ENCODE measurements at regions not wholly inside any gene's neighbourhood (a gene's known extent, or its start where the extent isn't known, plus 50 kb on each side); places are given as distances from the start of the nearest gene placed in this dataset.

DNA sequence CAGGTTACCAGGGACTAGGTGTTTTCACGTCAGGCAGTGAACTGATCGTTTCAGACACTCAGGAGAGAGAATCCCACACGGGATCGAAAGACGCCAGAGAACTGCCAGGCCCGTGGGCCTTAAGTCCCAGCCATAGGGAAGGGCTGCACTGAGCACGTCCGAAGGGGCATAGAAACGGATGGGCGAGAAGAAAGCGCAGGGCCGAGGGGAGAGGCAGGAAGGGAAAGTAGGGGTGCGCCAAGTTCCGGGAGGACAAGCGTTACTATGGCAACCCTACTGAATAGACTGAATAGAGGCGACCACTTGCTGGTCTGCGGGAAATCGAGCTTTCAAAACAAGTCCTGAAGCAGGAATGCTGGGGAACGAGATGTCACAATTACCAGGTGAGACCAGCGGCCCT is 421.3 kb upstream of the NUPR2 start:
- 32% methylated on average over 20 of the region's 20 CpGs for WGBS (ENCODE audit: insufficient coverage)
- no peaks in the 10 kb centered on the region for H3K27me3 ChIP-seq (ENCODE audit: control insufficient read depth, insufficient read depth, low read length)
- no peak for DNase-seq (ENCODE audit: low read depth in 4 of 6, low spot score in 6 of 6)
- peaks cover 20% of the 10 kb centered on the region for H3K9me3 ChIP-seq (ENCODE audit: control insufficient read depth, insufficient read depth, low read length)
- no peaks in the 10 kb centered on the region for H3K4me1 ChIP-seq (ENCODE audit: control insufficient read depth, insufficient read depth, low read length)
- H3K27ac ChIP-seq (ENCODE audit: low read depth, low read length): no peak overlapping the region
- no peaks in the 10 kb centered on the region for H3K36me3 ChIP-seq (ENCODE audit: control insufficient read depth, insufficient read depth, low read length)
- no peak overlapping the region for H3K4me3 ChIP-seq (ENCODE audit: low read depth, low read length)

DNA sequence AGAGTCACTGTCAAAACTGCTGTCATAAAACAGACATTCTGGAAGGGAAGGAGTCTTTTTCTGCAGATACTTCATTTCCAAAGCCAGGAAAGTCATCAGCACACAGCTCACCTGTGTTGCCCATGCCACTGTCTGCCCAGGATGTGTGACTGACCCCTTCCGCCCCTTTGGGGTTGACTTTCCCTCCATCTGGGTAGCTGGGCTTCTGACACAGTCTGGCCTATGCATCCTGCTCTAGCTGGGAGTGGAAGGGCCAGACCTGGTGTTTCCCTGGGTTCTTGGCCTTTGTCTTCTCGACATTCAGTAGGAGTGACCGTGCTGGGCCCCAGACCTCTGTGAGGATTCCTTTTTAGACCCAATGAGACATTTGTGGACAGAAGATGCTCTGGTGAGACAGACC is 378.9 kb upstream of the NUPR2 start:
- no peak overlapping the region for H3K4me3 ChIP-seq (ENCODE audit: low read depth, low read length)
- no peaks in the 10 kb centered on the region for H3K4me1 ChIP-seq (ENCODE audit: control insufficient read depth, insufficient read depth, low read length)
- DNase-seq (ENCODE audit: low read depth in 4 of 6, low spot score in 6 of 6): no peak
- no peaks in the 10 kb centered on the region for H3K27me3 ChIP-seq (ENCODE audit: control insufficient read depth, insufficient read depth, low read length)
- no peak overlapping the region for H3K27ac ChIP-seq (ENCODE audit: low read depth, low read length)
- WGBS (ENCODE audit: insufficient coverage): 74% methylated on average over 3 of the region's 3 CpGs
- peaks cover 26% of the 10 kb centered on the region for H3K9me3 ChIP-seq (ENCODE audit: control insufficient read depth, insufficient read depth, low read length)
- H3K36me3 ChIP-seq (ENCODE audit: control insufficient read depth, insufficient read depth, low read length): no peaks in the 10 kb centered on the region

DNA sequence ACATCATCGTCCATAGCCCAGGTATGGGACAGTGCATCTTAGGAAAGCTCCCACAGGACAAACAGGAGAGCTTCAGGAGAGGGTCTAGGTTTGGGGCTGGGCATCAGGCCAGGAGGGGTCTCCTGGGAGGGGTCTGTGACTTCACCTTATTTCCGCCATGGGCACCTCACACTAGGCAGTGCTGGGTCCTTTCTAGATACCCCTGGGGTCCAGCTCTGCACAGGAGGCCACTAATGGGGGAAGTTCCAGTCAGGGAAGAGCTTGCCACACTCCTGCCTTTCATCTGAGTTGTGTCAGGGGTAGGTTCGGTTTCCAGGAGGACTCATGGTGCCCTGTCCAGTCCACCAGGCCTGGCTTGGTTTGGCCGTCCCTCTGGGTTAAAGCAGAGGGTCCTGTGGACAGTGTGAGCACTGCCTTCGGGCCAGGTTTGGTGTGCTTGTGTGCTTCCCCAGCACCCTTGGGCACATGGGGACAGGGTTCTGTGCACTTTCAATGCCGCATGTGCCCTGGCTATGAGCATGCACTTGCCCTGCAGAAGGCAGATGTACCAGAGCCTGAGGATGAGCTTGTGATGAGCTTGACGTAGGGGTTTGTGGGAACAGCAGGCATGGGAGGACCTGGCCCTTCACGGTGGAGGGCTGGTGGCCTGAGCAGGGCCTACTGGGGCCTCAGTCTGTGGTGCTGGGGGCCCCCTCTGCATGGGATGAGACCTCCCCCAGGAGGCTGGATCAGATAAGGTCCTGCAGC is 377.7 kb upstream of the NUPR2 start:
- no peak overlapping the region for H3K27ac ChIP-seq (ENCODE audit: low read depth, low read length)
- no peaks in the 10 kb centered on the region for H3K27me3 ChIP-seq (ENCODE audit: control insufficient read depth, insufficient read depth, low read length)
- H3K9me3 ChIP-seq (ENCODE audit: control insufficient read depth, insufficient read depth, low read length): peaks cover 22% of the 10 kb centered on the region
- no peak overlapping the region for H3K4me3 ChIP-seq (ENCODE audit: low read depth, low read length)
- WGBS (ENCODE audit: insufficient coverage): 59% methylated on average over 6 of the region's 8 CpGs
- H3K4me1 ChIP-seq (ENCODE audit: control insufficient read depth, insufficient read depth, low read length): no peaks in the 10 kb centered on the region
- H3K36me3 ChIP-seq (ENCODE audit: control insufficient read depth, insufficient read depth, low read length): no peaks in the 10 kb centered on the region
- no peak for DNase-seq (ENCODE audit: low read depth in 4 of 6, low spot score in 6 of 6)

DNA sequence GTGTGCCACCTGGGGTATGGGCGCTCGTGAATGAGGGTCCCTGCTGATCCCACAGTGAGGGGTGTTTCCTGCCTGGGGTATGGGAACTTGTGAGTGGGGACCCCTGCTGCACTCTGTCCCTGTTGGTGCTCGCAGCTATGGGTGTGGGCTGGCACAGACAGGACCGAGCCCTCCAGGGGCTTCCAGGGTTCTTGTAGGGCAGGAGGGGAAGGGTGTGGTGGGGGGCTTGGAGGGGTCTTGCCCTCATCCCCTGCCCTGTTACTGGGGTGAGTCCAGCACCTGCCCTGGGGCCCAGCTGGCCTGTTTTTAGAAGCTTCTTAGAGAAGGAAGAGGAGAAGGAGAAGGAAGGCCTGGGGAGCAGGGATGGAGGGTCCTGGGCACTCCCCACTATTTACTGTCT is 377.0 kb upstream of the NUPR2 start:
- Histone ChIP-seq H3K27me3 (ENCODE audit: control insufficient read depth, insufficient read depth, low read length) (no peaks in the 10 kb centered on the region), H3K4me1 (ENCODE audit: control insufficient read depth, insufficient read depth, low read length) (no peaks in the 10 kb centered on the region), H3K36me3 (ENCODE audit: control insufficient read depth, insufficient read depth, low read length) (no peaks in the 10 kb centered on the region), H3K9me3 (ENCODE audit: control insufficient read depth, insufficient read depth, low read length) (peaks cover 22% of the 10 kb centered on the region), H3K4me3 (ENCODE audit: low read depth, low read length) (no peak overlapping the region), H3K27ac (ENCODE audit: low read depth, low read length) (no peak overlapping the region)
- no peak for DNase-seq (ENCODE audit: low read depth in 4 of 6, low spot score in 6 of 6)
- 76% methylated on average over 4 of the region's 4 CpGs for WGBS (ENCODE audit: insufficient coverage)

DNA sequence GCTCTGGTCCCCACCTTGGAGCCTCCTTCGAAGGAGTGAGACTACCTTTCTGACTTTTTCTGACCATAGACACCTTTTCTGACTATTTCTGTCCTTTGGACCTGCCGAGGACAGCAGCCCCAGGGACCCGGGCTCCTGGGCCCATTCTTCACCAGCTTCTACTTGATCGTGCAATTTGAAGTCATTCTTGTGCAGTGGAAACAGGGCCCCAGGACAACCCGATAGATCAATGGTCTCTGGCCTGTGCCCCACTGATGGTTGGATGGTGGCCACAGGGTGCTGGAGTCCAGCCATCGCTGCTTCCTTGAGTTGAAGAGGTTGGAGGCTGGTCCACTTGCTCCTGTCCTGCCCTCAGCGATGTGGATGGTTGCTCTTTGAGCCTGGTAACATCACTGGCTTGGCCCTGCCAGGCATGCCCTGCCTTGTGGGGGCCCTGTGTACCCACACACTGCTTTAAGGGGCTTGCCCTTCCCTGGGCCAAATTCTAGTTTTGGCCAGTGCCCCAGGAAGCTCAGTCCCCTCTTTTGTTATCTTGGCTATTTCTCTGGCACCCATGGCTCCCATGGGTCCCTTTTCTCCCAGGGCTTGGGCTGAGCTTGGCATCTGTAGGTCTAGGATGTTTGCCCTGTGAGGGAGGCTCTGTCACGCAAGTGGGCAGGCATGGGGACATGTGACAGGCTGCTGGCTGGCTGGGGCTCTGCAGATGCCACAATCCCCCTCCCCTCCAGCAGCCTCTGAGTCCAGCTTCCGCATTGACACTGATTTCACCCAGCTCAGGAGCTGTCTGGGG is 375.6 kb upstream of the NUPR2 start:
- no peak for DNase-seq (ENCODE audit: low read depth in 4 of 6, low spot score in 6 of 6)
- H3K27me3 ChIP-seq (ENCODE audit: control insufficient read depth, insufficient read depth, low read length): no peaks in the 10 kb centered on the region
- H3K9me3 ChIP-seq (ENCODE audit: control insufficient read depth, insufficient read depth, low read length): peaks cover 16% of the 10 kb centered on the region
- 67% methylated on average over 8 of the region's 9 CpGs for WGBS (ENCODE audit: insufficient coverage)
- no peak overlapping the region for H3K4me3 ChIP-seq (ENCODE audit: low read depth, low read length)
- no peaks in the 10 kb centered on the region for H3K36me3 ChIP-seq (ENCODE audit: control insufficient read depth, insufficient read depth, low read length)
- H3K4me1 ChIP-seq (ENCODE audit: control insufficient read depth, insufficient read depth, low read length): no peaks in the 10 kb centered on the region
- H3K27ac ChIP-seq (ENCODE audit: low read depth, low read length): no peak overlapping the region

DNA sequence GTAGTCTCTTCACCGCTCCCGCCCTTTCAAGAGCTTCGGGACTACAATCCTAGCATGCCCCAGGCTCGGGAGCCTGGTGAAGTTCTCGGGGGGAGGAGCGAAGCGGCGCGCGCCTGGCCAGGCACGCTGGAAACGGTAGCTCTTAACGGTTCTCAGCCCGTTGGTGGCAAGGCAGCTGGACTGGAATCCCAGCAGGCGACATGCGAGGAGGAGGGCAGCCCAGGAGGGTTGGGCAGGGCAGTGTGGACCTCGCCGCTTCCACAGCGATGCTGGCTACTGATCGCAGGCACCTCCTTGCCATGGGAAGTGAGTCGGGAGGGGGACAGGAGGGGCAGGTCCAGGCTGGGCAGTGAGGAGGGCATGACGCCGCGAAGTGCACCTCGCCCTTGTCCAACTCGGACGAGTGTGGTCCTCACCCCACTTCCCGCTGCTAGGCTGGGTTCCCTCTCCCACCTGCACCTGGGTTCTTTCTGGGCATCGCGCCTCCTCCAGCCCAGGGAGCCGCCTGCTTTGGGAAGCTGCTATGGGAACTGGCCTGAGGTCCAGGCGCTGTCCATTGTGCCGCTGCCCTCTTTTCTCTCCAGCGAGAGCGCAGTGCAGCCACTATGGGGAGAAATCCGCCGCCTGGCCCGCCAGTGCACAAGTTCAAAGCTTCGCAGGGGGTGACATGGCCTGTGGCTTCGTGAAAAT is 367.8 kb upstream of the NUPR2 start:
- 54% methylated on average over 40 of the region's 40 CpGs for WGBS (ENCODE audit: insufficient coverage)
- no peak for DNase-seq (ENCODE audit: low read depth in 4 of 6, low spot score in 6 of 6)
- H3K27me3 ChIP-seq (ENCODE audit: control insufficient read depth, insufficient read depth, low read length): no peaks in the 10 kb centered on the region
- no peak overlapping the region for H3K27ac ChIP-seq (ENCODE audit: low read depth, low read length)
- H3K36me3 ChIP-seq (ENCODE audit: control insufficient read depth, insufficient read depth, low read length): no peaks in the 10 kb centered on the region
- peaks cover 17% of the 10 kb centered on the region for H3K9me3 ChIP-seq (ENCODE audit: control insufficient read depth, insufficient read depth, low read length)
- no peak overlapping the region for H3K4me3 ChIP-seq (ENCODE audit: low read depth, low read length)
- no peaks in the 10 kb centered on the region for H3K4me1 ChIP-seq (ENCODE audit: control insufficient read depth, insufficient read depth, low read length)

DNA sequence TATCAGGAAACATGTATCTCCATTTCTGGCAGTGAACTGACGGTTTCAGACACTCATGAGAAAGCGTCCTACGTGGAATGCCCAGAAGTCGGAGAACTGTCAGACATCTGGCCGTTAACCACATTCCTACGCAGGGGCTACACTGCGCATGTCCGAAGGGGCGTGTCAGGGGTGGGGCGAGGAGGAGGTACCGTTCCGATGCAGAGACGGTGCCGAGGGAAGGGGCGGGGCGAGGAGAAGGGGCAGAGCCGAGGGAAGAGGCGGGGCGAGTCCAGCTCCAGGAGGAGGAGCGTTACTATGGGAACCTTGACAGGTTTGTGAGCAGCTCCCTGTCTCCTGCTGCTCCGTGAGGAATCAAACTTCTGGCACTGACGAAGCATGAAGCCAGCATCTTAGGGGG is 366.9 kb upstream of the NUPR2 start:
- Histone ChIP-seq H3K9me3 (ENCODE audit: control insufficient read depth, insufficient read depth, low read length) (peaks cover 21% of the 10 kb centered on the region), H3K27me3 (ENCODE audit: control insufficient read depth, insufficient read depth, low read length) (no peaks in the 10 kb centered on the region), H3K4me3 (ENCODE audit: low read depth, low read length) (no peak overlapping the region), H3K36me3 (ENCODE audit: control insufficient read depth, insufficient read depth, low read length) (no peaks in the 10 kb centered on the region), H3K4me1 (ENCODE audit: control insufficient read depth, insufficient read depth, low read length) (no peaks in the 10 kb centered on the region), H3K27ac (ENCODE audit: low read depth, low read length) (no peak overlapping the region)
- WGBS (ENCODE audit: insufficient coverage): 49% methylated on average over 22 of the region's 22 CpGs
- no peak for DNase-seq (ENCODE audit: low read depth in 4 of 6, low spot score in 6 of 6)

DNA sequence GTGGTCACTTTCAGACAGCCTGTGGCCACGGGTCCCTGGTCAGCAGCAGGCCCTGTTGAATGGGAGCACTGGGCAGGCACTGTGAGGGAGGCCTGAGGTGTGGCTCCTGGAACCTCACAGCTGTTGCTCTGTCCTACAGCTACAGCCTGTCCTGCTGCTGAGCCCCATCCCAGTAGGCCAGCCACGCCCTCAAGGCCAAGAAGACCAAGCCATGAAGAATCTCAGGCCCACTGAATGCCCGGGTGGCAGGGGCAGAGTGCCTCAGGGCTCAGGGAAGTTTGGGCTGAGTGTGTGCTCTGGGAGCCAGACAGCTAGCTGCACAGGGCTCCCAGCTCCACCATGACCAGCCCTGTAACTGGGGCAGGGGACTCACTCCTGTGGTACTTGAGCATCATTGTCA is 363.5 kb upstream of the NUPR2 start:
- no peak overlapping the region for H3K4me3 ChIP-seq (ENCODE audit: low read depth, low read length)
- H3K9me3 ChIP-seq (ENCODE audit: control insufficient read depth, insufficient read depth, low read length): peaks cover 22% of the 10 kb centered on the region
- no peaks in the 10 kb centered on the region for H3K4me1 ChIP-seq (ENCODE audit: control insufficient read depth, insufficient read depth, low read length)
- WGBS (ENCODE audit: insufficient coverage): 59% methylated on average over 3 of the region's 3 CpGs
- no peak overlapping the region for H3K27ac ChIP-seq (ENCODE audit: low read depth, low read length)
- H3K27me3 ChIP-seq (ENCODE audit: control insufficient read depth, insufficient read depth, low read length): no peaks in the 10 kb centered on the region
- no peaks in the 10 kb centered on the region for H3K36me3 ChIP-seq (ENCODE audit: control insufficient read depth, insufficient read depth, low read length)
- DNase-seq (ENCODE audit: low read depth in 4 of 6, low spot score in 6 of 6): no peak

DNA sequence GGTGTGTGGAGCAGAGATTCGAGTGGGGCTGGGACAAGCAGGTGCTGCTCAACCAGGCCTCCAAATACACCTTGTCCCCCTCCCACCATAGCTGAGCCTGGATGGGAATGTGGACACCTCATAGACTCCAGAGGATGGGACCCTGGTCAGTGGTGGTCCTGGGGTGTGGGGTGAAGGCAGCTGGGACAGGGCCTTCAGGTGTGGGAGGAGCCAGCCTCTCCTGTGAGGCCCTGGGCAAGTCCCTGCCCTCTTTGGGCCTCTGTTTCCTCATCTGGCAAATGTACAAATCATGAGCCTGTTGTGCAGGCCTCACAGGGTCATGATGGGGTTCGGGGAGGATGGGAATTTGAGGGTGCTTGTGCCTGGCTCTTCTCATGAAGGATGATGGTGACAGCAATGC is 362.9 kb upstream of the NUPR2 start:
- Histone ChIP-seq H3K27me3 (ENCODE audit: control insufficient read depth, insufficient read depth, low read length) (no peaks in the 10 kb centered on the region), H3K4me3 (ENCODE audit: low read depth, low read length) (no peak overlapping the region), H3K27ac (ENCODE audit: low read depth, low read length) (no peak overlapping the region), H3K36me3 (ENCODE audit: control insufficient read depth, insufficient read depth, low read length) (no peaks in the 10 kb centered on the region), H3K9me3 (ENCODE audit: control insufficient read depth, insufficient read depth, low read length) (peaks cover 21% of the 10 kb centered on the region), H3K4me1 (ENCODE audit: control insufficient read depth, insufficient read depth, low read length) (no peaks in the 10 kb centered on the region)
- WGBS (ENCODE audit: insufficient coverage): 63% methylated on average over 1 of the region's 2 CpGs
- DNase-seq (ENCODE audit: low read depth in 4 of 6, low spot score in 6 of 6): no peak
